ENCODE measurements at regions not wholly inside any gene's neighbourhood (a gene's known extent, or its start where the extent isn't known, plus 50 kb on each side); places are given as distances from the start of the nearest gene placed in this dataset.

DNA sequence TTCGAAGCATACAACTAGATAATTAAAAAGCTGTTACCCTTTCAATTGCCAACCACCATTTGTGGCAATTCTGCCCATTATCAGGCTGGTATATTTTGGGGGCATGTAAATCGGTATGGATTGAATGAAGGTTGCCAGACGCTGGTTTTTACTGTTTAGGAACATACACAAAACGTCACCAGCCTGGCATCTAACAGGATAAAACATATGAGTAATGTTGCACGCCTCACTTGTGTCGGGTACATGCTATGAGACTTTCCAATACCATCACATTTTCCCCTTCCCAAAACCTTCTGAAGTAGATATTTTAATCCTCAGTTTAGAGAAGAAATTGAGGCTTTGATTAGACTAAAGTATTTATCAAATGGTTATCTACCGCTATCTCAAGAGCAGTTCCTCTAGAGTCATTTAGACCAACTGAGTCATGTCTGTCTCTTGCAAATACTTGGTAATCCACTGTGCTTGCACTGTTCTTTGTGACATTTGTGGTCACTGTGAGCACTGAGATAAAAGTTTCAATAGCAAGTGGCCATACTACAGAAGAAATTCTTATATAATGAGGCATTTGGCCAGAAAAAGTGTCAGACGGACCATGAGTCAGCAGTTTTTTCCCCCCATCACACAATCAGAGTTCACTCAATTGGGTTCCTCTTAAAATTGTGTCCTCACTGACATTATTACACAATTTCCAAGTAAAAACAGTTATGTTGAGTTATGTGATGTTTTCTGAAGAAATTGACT, 498.7 kb downstream of the NXPH1 start:
- TF ChIP-seq, protein P1, sequence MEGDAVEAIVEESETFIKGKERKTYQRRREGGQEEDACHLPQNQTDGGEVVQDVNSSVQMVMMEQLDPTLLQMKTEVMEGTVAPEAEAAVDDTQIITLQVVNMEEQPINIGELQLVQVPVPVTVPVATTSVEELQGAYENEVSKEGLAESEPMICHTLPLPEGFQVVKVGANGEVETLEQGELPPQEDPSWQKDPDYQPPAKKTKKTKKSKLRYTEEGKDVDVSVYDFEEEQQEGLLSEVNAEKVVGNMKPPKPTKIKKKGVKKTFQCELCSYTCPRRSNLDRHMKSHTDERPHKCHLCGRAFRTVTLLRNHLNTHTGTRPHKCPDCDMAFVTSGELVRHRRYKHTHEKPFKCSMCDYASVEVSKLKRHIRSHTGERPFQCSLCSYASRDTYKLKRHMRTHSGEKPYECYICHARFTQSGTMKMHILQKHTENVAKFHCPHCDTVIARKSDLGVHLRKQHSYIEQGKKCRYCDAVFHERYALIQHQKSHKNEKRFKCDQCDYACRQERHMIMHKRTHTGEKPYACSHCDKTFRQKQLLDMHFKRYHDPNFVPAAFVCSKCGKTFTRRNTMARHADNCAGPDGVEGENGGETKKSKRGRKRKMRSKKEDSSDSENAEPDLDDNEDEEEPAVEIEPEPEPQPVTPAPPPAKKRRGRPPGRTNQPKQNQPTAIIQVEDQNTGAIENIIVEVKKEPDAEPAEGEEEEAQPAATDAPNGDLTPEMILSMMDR (IDR thresholded peaks at IDR 0.05; ENCODE audit: insufficient read depth, low read depth, low read length), result no peak
- TF ChIP-seq EZH2 (IDR thresholded peaks at IDR 0.05; ENCODE audit: insufficient read depth, low read length), result no peak

Data from astrocyte (in vitro differentiated cells and primary cell).